Loucy (cell line): ENCODE measurements at regions not wholly inside any gene's neighbourhood (a gene's known extent, or its start where the extent isn't known, plus 50 kb on each side); places are given as distances from the start of the nearest gene placed in this dataset.

Experiments
- H2AFZ ChIP-seq: fragments of 200-600 bp; sonication (generic); 2 replicates; pipeline ENCODE4 v1.6.0; 2016; ENCODE audit warnings: antibody characterized with exemption, mild to moderate bottlenecking, low read length, moderate library complexity
- H3F3A ChIP-seq: fragments of 200-600 bp; 2 replicates; pipeline ENCODE4 v1.6.0; 2016; ENCODE audit warnings: antibody characterized with exemption, low read depth, mild to moderate bottlenecking
- H3K27me3 ChIP-seq: fragments of 200-600 bp; sonication (generic); 2 replicates; pipeline ENCODE4 v1.6.1; 2014; ENCODE audit warnings: low read length, mild to moderate bottlenecking; ENCODE audit not compliant: insufficient read depth, poor library complexity, severe bottlenecking
- H3K36me3 ChIP-seq: fragments of 200-600 bp; sonication (generic); 2 replicates; pipeline ENCODE4 v1.6.1; 2016; ENCODE audit warnings: low read length; ENCODE audit not compliant: insufficient read depth
- H3K4me1 ChIP-seq: fragments of 200-600 bp; sonication (generic); 2 replicates; pipeline ENCODE4 v1.5.1; 2014; ENCODE audit warnings: low read length, mild to moderate bottlenecking; ENCODE audit not compliant: insufficient read depth, poor library complexity, severe bottlenecking
- H3K4me2 ChIP-seq: fragments of 200-600 bp; sonication (generic); 2 replicates; pipeline ENCODE4 v1.6.0; 2014; ENCODE audit warnings: antibody characterized with exemption, low read length, low read depth, mild to moderate bottlenecking; ENCODE audit not compliant: poor library complexity, severe bottlenecking
- H3K4me3 ChIP-seq: fragments of 200-600 bp; sonication (generic); 2 replicates; pipeline ENCODE4 v1.5.1; 2014; ENCODE audit warnings: low read length, mild to moderate bottlenecking, mixed read lengths; ENCODE audit not compliant: poor library complexity, severe bottlenecking
- H3K79me2 ChIP-seq: fragments of 200-600 bp; sonication (generic); 2 replicates; pipeline ENCODE4 v1.6.1; 2014; ENCODE audit warnings: low read length; ENCODE audit not compliant: insufficient read depth
- H3K9ac ChIP-seq: fragments of 200-600 bp; sonication (generic); 2 replicates; pipeline ENCODE4 v1.6.0; 2014; ENCODE audit warnings: mild to moderate bottlenecking, low read depth, low read length, moderate library complexity; ENCODE audit not compliant: poor library complexity, severe bottlenecking
- H3K9me2 ChIP-seq: fragments of 200-600 bp; sonication (generic); replicated peaks from 2 replicates; pipeline ENCODE4 v1.6.1; 2016; ENCODE audit warnings: low read depth, low read length, mixed read lengths
- H3K9me3 ChIP-seq: fragments of 200-600 bp; sonication (generic); 2 replicates; pipeline ENCODE4 v1.6.1; 2014; ENCODE audit warnings: mild to moderate bottlenecking, antibody characterized with exemption, low read length, low read depth; ENCODE audit not compliant: insufficient read depth
- H4K20me1 ChIP-seq: fragments of 200-600 bp; sonication (generic); 2 replicates; pipeline ENCODE4 v1.6.0; 2014; ENCODE audit warnings: antibody characterized with exemption, low read length, mild to moderate bottlenecking; ENCODE audit not compliant: insufficient read depth, poor library complexity, severe bottlenecking
- EZH2phosphoT487 ChIP-seq: fragments of 200-600 bp; IDR thresholded peaks from 2 replicates; pipeline ENCODE4 v1.6.1; 2018; ENCODE audit warnings: antibody characterized with exemption, mild to moderate bottlenecking, moderate library complexity, borderline replicate concordance
- TF ChIP-seq, protein P1 (sequence below): fragments of 200-600 bp; sonication (generic); conservative IDR thresholded peaks from 2 replicates; pipeline ENCODE4 v1.5.1; 2014; ENCODE audit warnings: mild to moderate bottlenecking, antibody characterized with exemption, low read length

DNA sequence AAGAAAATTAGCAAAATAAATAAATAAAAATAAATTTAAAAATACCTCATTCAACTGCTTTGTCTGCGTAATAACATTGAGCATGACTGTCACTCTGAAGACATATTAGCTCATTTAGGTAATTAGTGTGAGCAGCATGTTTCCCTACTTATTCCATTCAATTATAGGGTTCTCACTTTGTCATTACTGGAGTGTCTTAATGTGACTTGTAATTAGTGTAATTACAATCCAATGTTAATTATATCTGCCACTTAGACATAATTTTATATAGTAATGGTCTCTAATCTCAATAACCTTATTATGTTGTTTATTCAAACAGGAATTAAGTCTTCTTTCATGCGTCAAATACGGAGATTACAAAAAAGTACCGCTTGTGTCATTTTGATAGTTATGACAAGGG is 893.9 kb upstream of the ACVR2A start:
- Histone ChIP-seq H3K36me3 (no peaks in the 10 kb centered on the region), H3K9ac (no peak overlapping the region), H3K79me2 (no peaks in the 10 kb centered on the region), H4K20me1 (no peaks in the 10 kb centered on the region), H2AFZ (no peak overlapping the region), H3K27me3 (no peaks in the 10 kb centered on the region), H3K4me3 (no peak overlapping the region), H3F3A (no peaks in the 10 kb centered on the region), H3K9me3 (no peaks in the 10 kb centered on the region), H3K4me1 (no peaks in the 10 kb centered on the region), H3K4me2 (no peak overlapping the region), H3K9me2 (no peaks in the 10 kb centered on the region)
- TF ChIP-seq, protein P1, sequence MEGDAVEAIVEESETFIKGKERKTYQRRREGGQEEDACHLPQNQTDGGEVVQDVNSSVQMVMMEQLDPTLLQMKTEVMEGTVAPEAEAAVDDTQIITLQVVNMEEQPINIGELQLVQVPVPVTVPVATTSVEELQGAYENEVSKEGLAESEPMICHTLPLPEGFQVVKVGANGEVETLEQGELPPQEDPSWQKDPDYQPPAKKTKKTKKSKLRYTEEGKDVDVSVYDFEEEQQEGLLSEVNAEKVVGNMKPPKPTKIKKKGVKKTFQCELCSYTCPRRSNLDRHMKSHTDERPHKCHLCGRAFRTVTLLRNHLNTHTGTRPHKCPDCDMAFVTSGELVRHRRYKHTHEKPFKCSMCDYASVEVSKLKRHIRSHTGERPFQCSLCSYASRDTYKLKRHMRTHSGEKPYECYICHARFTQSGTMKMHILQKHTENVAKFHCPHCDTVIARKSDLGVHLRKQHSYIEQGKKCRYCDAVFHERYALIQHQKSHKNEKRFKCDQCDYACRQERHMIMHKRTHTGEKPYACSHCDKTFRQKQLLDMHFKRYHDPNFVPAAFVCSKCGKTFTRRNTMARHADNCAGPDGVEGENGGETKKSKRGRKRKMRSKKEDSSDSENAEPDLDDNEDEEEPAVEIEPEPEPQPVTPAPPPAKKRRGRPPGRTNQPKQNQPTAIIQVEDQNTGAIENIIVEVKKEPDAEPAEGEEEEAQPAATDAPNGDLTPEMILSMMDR: no peak
- no peak for TF ChIP-seq EZH2phosphoT487

GRCh38 chr2:146950361-146950760 is 894.5 kb upstream of the ACVR2A start:
- Histone ChIP-seq H3K9ac (no peak overlapping the region), H3K4me3 (no peak overlapping the region), H3K4me2 (no peak overlapping the region), H3F3A (no peaks in the 10 kb centered on the region), H4K20me1 (no peaks in the 10 kb centered on the region), H3K9me3 (no peaks in the 10 kb centered on the region), H3K27me3 (no peaks in the 10 kb centered on the region), H3K4me1 (no peaks in the 10 kb centered on the region), H3K79me2 (no peaks in the 10 kb centered on the region), H3K9me2 (no peaks in the 10 kb centered on the region), H2AFZ (no peak overlapping the region), H3K36me3 (no peaks in the 10 kb centered on the region)
- no peak for TF ChIP-seq EZH2phosphoT487
- TF ChIP-seq, protein P1: no peak

DNA sequence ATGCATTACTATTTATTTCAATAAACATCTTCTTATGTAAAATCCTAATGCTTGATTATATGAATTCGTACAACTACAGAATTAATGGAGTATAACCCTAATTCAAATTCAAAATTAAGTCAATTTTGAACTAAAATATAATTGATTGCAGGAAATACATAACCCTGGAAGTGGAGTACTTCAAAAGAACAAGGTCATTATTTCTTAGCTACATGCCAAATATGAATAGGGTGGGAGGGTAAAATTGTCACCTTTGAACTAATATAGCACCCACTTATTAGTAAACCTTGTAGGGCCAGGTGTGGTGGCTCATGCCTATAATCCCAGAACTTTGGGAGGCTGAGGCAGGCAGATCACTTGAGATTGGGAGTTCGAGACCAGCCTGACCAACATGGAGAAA is 895.4 kb upstream of the ACVR2A start:
- H3K4me3 ChIP-seq: no peak overlapping the region
- H3K9ac ChIP-seq: no peak overlapping the region
- no peaks in the 10 kb centered on the region for H3F3A ChIP-seq
- H3K79me2 ChIP-seq: no peaks in the 10 kb centered on the region
- no peak overlapping the region for H2AFZ ChIP-seq
- H3K9me2 ChIP-seq: no peaks in the 10 kb centered on the region
- H3K4me2 ChIP-seq: no peak overlapping the region
- H3K36me3 ChIP-seq: no peaks in the 10 kb centered on the region
- no peaks in the 10 kb centered on the region for H3K9me3 ChIP-seq
- TF ChIP-seq, protein P1: no peak
- TF ChIP-seq EZH2phosphoT487: no peak
- H3K4me1 ChIP-seq: no peaks in the 10 kb centered on the region
- no peaks in the 10 kb centered on the region for H4K20me1 ChIP-seq
- H3K27me3 ChIP-seq: no peaks in the 10 kb centered on the region
